HepG2 (cell line): ENCODE measurements at regions not wholly inside any gene's neighbourhood (a gene's known extent, or its start where the extent isn't known, plus 50 kb on each side); places are given as distances from the start of the nearest gene placed in this dataset.
A peak's percentile ranks its signal among the peaks of the same experiment; 100 is the strongest.

Experiments
- ATAC-seq: fragments of 200-7000 bp; cut with Tn5 transposase; 3 replicates; pipeline ENCODE4 v1.9.1; 2020; ENCODE audit warnings: mild to moderate bottlenecking, moderate library complexity
- BruUV-seq: library from RNA; stranded (reverse); fragments of 400-500 nt; replicated peaks from 2 replicates; lab custom pipeline; 2021; lab: Mats Ljungman, UMichigan
- CTCF ChIA-PET: fragments of 300-600 bp; formaldehyde crosslinking; extraction: SDS; loops from one replicate; lab custom pipeline; 2021; ENCODE audit warnings: low total read pairs, inconsistent platforms, low intra/inter-chr PET ratio; lab: Yijun Ruan, JAX
- POLR2A ChIA-PET: fragments of 350-600 bp; sonication (Branson Sonifier 250); formaldehyde crosslinking; loops from one replicate; lab custom pipeline; 2020; ENCODE audit warnings: antibody characterized with exemption, inconsistent platforms; lab: Yijun Ruan, JAX
- DNase-seq: peaks from one replicate; pipeline ENCODE4 v3.0.0-alpha.2; 2015; ENCODE audit warnings: low spot score
- FAIRE-seq: peaks from 3 replicates; lab custom pipeline; 2011; peaks lifted over from hg19 to GRCh38; lab: Jason Lieb, UNC
- H2AFZ ChIP-seq: one replicate; pipeline ENCODE4 v1.6.1; 2011; ENCODE audit warnings: low read length, inconsistent platforms
- H3K27ac ChIP-seq: fragments of 300-600 bp; 3 replicates; pipeline ENCODE4 v1.8.0; 2011; ENCODE audit warnings: mixed run types, mild to moderate bottlenecking, mixed read lengths, low read length, inconsistent platforms; ENCODE audit not compliant: insufficient read depth; ENCODE audit errors: extremely low read length
- H3K27me3 ChIP-seq, 2 experiments: fragments of 200-600 bp in 1 of 2; 2 replicates in 1 of 2; 3 replicates in 1 of 2; pipeline versions ENCODE4 v1.6.0 to v1.8.0; 2011; ENCODE audit warnings: low read length in 2 of 2, mild to moderate bottlenecking in 2 of 2, moderate library complexity in 2 of 2, inconsistent platforms in 1 of 2; ENCODE audit not compliant: insufficient read depth in 2 of 2, control insufficient read depth in 1 of 2
- H3K36me3 ChIP-seq, 2 experiments: fragments of 200-600 bp in 1 of 2; replicated peaks in 1 of 2; 2 replicates in 1 of 2; 3 replicates in 1 of 2; pipeline versions ENCODE4 v1.5.1 to v1.8.0; 2011; ENCODE audit warnings: low read length in 2 of 2, inconsistent platforms in 1 of 2; ENCODE audit not compliant: insufficient read depth in 2 of 2, control insufficient read depth in 1 of 2
- H3K4me1 ChIP-seq: 2 replicates; pipeline ENCODE4 v1.5.1; 2012; ENCODE audit warnings: low read length, inconsistent platforms; ENCODE audit not compliant: insufficient read depth
- H3K4me2 ChIP-seq: 2 replicates; pipeline ENCODE4 v1.6.0; 2011; ENCODE audit warnings: low read depth, low read length, inconsistent platforms
- H3K4me3 ChIP-seq, 3 experiments: fragments of 200-600 bp in 1 of 3; sonication (generic), shearing (Covaris generic) in 1 of 3; replicated peaks in 1 of 3; 2 replicates each; pipeline ENCODE4 v1.5.1; 2011 to 2016; ENCODE audit warnings: low read length in 3 of 3, inconsistent platforms in 2 of 3, low read depth in 2 of 3, mild to moderate bottlenecking in 2 of 3, control low read depth in 1 of 3, mixed read lengths in 1 of 3; ENCODE audit not compliant: insufficient read depth in 1 of 3
- H3K79me2 ChIP-seq: one replicate; pipeline ENCODE4 v1.6.1; 2011; ENCODE audit warnings: low read length, inconsistent platforms; ENCODE audit not compliant: insufficient read depth
- H3K9ac ChIP-seq: 2 replicates; pipeline ENCODE4 v1.6.0; 2011; ENCODE audit warnings: mild to moderate bottlenecking, low read depth, low read length, inconsistent platforms; ENCODE audit not compliant: insufficient read depth
- H3K9me3 ChIP-seq: 2 replicates; pipeline ENCODE4 v1.5.1; 2012; ENCODE audit warnings: mild to moderate bottlenecking, low read length
- H4K20me1 ChIP-seq: 2 replicates; pipeline ENCODE4 v1.6.0; 2011; ENCODE audit warnings: inconsistent platforms, mild to moderate bottlenecking, low read length, moderate library complexity; ENCODE audit not compliant: insufficient read depth
- AHDC1 ChIP-seq: sonication (generic); formaldehyde crosslinking; IDR thresholded peaks from 2 replicates; pipeline ENCODE4 v1.5.1; 2020; ENCODE audit warnings: mild to moderate bottlenecking, missing genetic modification reagents, borderline replicate concordance
- MAFF ChIP-seq: IDR thresholded peaks from 2 replicates; pipeline ENCODE4 v1.6.1; 2011; ENCODE audit warnings: low read depth, low read length, improper control_type of control experiment
- MAFK ChIP-seq, 2 experiments: IDR thresholded peaks in 1 of 2; conservative IDR thresholded peaks in 1 of 2; 2 replicates each; pipeline ENCODE4 v1.6.1; 2011; ENCODE audit warnings: improper control_type of control experiment in 2 of 2, low read length in 2 of 2
- WGBS: methylation state at CpG from one replicate; pipeline ENCODE4 v1.1.6; 2017; ENCODE audit warnings: low lambda C conversion rate; 5-methylcytosine and 5-hydroxymethylcytosine counted together
- in situ Hi-C: cut with HindIII; loops from 2 replicates; pipeline ENCODE4 v1.10.0; 2017; ENCODE audit warnings: low pct_unique_long_range_greater_than_20kb; ENCODE audit not compliant: extremely low pct_ligation_motif_present
- intact Hi-C: fragments of 100-400 bp; cut with micrococcal nuclease; formaldehyde crosslinking; loops from one replicate; pipeline ENCODE4 v1.10.0; 2022; ENCODE audit not compliant: unreplicated experiment

- Histone ChIP-seq H3K4me1 (no peaks in the 10 kb centered on the region), H3K4me2 (no peak overlapping the region), H2AFZ (no peak overlapping the region), H3K36me3 (no peaks in the 10 kb centered on the region), H3K27ac (no peak overlapping the region), H3K9me3 (no peaks in the 10 kb centered on the region), H3K9ac (no peak overlapping the region), H3K4me3 (no peak overlapping the region), H4K20me1 (no peaks in the 10 kb centered on the region), H3K79me2 (no peaks in the 10 kb centered on the region), H3K27me3 (no peaks in the 10 kb centered on the region)
- TF ChIP-seq MAFK (conservative IDR thresholded peaks at IDR 0.05 in 1 of 2, IDR thresholded peaks at IDR 0.05 in 1 of 2; ENCODE audit: low read length in 2 of 2) (peak; percentile 59 to 74; a peak in 3 of 4 replicates), MAFF (peak; percentile 58), AHDC1 (CRISPR knock-in tag) (no peak)
- WGBS: 10% methylated on average over 2 of the region's 3 CpGs
- FAIRE-seq (no peak), DNase-seq (no peak), ATAC-seq (no peak)
- in situ Hi-C loops: no loop called here
- ChIA-PET POLR2A (no interaction called here), CTCF (no interaction called here)
- BruUV-seq: no TSS peak
- intact Hi-C loops: no loop called here
These were observed 436.2 kb downstream of the CCDC91 start for GRCh38 chr12:28626504-28626903.
